Esophagus mucosa (tissue), 1 donor: ENCODE measurements at regions not wholly inside any gene's neighbourhood (a gene's known extent, or its start where the extent isn't known, plus 50 kb on each side); places are given as distances from the start of the nearest gene placed in this dataset.

Experiments
- ATAC-seq: fragments of 200-7000 bp; cut with Tn5 transposase; one replicate; pipeline ENCODE4 v1.9.1; 2020
- donor health status: DM: yes; HTN: yes; CAD: no.

DNA sequence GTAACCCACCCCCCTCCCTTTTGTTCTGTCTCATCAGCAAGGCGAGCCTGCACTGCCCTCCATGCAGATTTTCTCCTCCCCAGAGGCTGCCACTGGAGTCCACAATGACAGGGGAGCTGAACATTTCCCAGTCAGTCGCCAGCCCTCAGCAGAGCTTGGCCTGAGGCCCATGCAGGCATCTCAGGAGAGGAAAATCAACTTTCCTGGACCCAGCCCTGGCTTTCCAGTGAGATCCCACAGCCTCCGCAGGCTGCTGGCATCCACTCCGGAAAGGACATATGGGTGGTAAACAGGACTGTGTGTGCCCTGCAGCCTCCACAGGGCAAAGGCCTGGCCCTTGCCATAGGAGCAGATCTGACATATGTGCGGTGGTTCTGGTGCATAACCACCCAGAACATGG lies 253.8 kb downstream of the TNS1 start:
- ATAC-seq: no peak

DNA sequence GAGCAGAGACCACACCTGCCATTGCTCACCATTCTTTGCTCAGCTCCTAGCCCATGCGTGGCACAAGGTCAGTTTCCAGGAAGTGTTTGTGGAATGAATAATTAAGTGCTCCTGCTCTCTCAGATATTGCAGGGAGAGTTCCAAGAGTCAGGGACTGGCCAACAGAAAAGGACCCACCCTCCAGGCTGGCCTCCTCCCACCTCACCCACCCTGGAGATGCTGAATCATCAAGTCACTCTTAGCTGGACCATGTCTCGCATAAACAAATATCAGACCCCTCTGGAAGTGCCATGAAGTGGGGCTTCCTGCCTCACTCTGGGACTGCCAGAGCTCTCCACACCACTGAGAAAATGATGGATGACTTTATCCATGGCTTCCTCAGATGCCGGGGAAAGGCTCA lies 256.0 kb downstream of the TNS1 start:
- no peak for ATAC-seq

DNA sequence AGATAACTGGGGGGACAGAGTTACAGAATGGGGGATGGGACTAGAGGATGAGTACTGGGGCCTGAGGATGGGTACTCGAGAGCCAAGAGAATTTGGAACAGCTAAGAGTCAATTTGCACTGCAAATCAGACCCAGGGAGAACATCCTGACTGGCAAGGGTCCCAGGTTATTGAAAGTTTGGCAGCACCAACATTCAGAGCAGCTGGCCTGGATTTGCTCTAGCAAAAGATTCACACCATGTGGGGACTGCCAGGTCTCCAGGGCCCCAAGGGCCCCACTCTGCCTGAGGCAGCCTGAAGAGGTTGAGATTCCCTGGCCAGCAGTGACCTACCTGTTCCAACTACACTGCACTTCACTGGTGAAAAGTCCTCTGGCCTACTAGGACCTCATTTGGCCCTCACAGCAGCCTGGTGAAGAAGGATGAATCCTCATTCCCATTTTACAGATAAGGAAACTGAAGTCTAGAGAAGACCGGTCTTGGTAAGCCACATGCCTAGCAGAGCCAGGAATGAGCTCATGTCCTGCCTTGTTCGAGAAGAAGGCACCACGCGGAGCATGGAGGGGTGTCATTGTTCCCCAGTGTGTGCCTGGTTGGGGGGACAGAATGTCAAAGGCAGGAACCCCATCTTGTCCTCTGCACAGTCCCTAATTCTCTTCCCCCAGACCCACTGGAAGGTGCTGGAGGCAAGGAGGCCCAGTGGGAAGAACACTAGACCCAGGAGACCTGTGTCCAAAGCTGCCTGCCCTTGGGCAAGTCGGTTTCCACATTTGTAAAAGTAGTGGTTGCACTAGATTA lies 258.6 kb downstream of the TNS1 start:
- ATAC-seq: no peak

DNA sequence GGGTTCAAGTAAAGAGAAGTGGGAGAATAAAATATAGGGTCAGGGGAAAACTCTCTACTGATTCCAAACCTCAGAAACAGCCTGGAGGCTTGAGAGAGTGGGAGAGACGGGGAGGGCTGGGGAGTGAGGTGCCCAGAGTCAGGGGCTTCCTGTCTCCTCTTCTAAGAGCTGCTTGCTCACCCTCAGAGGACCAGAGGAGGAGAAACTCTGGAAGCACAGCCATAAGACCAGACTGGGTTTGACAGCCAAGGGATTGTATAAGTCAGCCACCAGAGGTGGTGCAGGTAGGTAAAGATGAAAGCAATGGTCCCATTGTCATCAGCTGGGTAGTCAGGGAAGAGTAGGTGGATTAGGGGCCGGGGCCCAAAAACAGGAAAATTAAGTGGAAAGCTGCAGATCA lies 259.4 kb downstream of the TNS1 start:
- no peak for ATAC-seq

DNA sequence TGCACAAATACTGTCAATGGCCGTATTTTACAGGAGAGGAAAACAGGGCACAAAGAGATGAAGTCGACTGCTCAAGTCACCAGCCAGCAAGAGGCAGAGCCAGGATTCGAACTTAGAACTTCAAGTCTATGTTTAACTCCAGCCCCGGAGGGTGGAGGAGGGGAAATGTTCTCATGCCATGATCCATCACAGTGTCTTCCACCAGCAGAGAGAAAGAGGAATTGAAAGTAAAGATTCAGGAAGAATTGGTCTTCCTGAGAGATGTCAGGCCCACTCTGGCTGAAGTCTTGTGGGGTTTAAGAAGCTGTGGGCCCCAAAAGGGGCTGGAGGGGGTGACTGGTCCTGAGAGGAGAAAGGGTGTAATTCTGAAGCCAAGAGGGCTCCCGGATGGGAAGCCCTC lies 260.0 kb downstream of the TNS1 start:
- no peak for ATAC-seq

DNA sequence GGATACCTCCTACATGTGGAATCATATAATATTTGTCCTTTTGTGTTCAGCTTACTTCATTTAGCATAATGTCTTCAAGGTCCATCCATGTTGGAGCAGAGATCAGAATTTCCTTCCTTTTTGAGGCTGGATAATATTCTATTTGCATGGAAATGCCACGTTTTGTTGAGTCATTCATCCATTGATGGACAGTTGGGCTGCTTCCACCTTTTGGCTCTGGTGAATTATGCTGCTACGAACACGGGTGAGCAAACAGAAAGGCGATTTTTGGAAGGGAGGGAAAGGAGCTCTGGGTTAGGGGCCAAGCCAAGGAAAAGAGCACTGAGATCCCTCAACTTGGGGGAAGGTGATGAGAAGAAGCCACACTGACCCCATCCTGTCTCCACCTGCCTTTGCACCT lies 260.5 kb downstream of the TNS1 start:
- no peak for ATAC-seq

DNA sequence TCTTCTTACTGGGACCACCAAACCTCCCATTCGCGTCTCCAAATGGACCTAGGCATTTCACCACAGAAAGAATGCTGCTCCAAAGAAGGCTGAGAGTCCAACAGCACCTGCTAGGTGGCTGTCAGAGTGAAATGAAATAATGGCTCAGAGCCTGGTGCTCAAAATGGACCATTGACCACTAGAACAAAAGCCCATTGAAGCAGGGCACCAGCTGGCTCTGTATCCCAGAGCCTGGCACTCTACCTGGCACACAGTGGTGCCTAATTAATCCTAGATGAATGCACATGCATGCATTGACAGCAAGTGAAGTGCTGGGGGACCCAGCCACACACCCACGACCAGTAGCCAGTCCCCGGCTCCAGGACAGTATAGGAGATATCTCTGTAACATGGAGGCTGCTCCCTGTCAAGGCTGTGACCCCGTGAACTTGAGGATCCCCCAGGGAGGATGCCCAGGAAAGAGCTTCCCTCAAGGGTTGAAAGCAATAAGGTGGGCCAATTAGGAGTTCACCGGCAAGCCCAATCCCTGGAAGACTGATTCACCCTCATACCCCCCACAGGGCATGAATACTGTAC lies 261.3 kb downstream of the TNS1 start:
- ATAC-seq: no peak

DNA sequence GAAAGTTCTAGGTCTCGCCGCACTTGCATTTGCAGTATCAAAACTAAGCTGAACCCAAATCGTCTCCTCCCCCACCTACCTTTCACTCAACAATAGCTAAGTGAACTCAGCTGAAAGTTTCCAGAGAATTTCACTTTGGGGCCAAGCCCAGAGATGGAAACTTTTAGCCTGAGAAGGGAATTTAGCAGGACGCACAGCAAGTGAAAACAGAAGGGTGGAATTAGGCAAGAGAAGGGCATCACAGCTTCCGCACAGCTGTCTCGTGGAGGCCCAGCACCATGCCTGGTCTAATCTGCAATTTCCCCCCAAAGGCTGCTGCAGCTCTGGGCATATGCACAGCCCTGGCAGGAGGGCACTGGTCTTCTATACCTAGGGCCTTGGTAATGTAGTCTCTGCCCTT lies 262.0 kb downstream of the TNS1 start:
- ATAC-seq: no peak

DNA sequence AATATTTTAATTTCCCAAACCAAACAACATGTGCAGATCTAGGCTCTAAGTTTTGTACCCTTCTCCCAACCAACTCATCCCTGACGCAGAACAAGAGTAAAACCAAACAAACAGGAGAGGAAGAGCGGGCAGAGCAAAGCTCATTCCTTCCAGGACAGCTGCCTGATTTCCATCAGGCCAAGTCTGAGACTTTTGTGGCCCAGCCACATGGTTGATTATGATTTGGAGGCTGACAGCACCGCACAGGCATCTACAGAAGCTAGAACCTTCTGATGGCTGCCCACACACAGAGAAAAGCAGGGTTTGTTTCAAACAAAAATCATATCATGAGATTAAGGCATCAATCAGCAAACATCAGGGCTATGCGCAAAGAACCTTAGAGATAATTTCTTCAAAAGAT lies 262.6 kb downstream of the TNS1 start:
- ATAC-seq: no peak

DNA sequence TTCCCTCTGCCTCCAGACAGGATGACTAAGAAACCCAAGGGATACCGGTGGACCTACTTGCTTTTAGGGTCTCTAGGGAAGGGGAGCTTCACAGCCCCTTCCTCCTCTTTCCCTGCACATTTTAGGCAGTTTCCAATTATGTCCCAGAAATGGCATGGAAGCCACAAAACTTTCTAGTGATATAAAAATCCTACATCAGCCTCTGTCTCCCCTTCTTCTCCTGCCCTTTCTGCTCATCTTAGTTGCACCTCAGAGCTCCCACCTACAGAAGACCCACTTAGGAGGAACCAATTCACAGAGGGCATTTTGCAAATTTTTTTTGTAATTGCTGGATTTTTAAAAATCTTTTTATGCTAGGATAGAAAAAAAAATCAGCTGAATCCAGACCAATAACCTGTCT lies 263.1 kb downstream of the TNS1 start:
- no peak for ATAC-seq

DNA sequence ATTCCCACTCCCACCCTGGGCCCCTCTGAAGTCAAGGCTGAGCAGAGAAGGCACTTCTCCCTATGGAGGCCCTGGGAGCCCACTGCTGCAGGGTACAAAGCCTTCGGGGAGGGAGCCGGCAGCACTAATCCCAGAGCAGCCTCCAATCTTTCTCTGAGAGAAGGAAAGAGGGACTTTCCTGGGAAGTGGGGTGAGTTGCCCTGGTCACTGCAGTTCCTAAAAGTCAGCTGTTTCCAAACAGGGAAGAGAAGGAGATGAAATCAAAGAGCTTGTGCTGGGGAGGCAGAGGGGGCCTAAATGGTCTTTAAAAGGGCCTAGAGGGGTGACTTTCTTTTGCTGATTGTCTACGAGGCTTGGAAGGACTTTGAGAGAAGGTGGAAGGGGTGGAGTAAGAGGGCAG lies 264.7 kb downstream of the TNS1 start:
- no peak for ATAC-seq

DNA sequence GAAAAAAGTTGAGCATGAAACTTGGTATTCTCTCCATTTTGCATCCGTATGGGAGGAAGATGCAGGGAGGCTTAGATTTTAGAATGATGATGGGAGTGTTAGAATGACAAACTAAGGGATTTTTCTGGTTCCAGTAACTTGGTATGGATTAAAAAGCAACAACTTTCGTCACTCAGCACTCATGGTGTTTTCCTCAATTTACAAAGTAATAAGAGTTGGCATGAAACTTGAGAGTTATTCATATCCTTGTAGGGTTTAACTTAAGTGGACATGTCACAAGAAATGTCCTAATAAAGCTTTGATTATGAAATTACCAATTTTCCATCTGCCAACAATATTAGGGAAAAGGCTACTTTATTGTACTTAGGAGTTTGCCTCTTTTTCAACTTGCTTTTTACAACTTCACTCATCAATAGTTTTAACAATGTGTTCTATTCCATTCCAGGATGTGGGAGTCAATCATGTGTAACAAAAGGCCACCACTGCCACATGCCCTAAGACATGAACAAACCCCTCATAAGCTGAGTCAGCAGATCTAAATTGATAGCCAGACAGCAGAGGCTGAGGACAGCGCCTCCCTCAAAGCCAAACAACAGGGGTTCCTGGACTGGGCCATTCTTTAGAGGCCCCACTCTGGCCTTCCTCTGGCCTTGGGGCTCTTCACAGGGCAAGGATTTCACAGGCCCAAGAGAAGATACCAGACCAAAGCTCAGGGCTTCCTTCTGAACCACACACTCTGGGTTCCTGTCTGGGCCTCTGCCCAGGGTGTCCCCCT lies 265.8 kb downstream of the TNS1 start:
- no peak for ATAC-seq

DNA sequence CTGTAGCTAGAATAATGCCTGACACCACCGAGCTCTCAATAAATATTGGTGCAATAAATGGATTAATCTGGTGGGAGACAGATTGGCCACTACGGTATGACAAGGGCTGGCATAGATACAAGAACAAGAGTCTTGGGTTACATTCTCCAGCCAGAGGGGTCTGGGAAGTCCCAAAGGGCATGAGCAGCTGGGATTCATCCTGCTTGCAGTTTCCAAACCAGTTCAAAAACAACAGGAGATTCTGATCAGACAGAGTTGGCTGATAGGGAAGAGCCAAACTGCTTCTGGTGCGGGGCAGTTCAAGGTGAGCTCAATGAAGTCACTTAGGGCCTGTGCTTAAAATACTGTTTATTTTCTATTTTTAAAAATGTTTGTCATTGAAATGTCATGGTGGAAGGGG lies 266.9 kb downstream of the TNS1 start:
- ATAC-seq: no peak

DNA sequence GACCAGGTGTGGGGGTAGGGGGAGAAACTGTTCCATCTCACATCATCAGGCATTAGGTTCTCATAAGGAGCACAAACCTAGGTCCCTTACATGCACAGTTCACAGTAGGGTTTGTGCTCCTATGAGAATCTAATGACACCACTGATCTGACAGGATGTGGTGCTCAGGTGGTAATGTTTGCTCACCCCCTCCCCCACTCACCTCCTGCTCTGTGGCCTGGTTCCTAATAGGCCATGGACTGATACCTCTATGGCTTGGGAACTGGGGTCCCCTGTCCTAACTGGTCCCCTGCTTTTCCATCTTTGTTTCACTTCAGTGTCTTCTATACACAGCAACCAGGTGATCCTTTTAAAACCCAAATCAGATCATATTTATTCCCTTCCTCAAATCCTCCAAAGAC lies 267.8 kb downstream of the TNS1 start:
- ATAC-seq: no peak

DNA sequence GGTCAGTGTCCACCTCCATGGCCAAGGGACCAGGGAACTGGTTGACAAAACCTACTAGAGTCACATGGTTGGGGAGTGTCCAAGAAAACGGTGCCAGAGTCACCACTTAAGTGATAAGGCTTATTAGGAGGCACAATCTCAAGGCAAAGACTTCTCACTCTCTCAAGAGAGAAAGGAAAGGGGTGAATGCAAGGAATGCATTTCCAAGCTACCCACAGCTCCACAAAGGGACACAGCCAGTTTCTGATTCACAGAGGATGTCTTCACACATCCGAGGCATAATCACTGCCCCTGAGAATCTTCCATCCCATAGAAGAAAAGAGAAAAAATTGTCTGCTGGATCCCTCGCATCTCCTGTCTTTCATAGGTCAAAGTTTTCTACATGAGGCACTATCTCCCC lies 269.3 kb downstream of the TNS1 start:
- ATAC-seq: no peak

DNA sequence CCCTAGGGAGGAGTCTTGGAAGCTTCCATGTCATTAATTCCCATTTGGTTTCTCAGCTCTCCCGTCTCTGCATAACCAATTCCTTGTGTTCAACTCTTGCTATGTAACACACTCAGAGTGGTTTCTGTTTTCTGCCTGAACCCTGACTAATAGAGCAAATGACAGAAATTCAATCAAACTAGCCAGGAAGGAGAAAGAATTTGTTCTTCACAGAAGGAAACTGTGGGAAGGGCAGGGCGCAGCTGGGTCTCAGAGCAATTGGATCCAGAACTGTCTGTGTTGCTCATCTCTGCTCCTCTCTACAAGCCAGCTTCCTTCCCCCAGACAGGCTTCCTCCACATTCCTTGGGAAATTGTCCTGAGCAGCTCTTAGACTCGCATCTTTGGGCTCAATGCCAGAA lies 269.8 kb downstream of the TNS1 start:
- ATAC-seq: no peak

DNA sequence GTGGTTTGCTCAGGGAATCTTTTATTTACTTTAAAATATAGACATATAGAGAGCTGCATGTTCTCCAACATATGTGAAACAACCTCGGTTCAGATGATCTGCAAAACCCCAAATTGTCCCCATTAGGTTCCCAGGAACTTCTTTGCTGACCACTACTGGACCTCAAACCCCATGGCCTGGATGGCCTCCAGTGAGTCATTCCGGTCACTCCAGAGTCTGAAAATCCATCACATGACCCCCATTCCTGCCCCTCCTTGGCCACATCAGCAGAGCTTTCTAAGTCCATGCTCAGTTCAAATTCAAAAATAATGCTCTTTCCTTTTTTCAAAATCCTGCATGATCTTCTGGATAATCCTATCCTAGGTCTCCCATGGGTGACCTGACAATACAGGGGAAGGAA lies 271.0 kb downstream of the TNS1 start:
- no peak for ATAC-seq

DNA sequence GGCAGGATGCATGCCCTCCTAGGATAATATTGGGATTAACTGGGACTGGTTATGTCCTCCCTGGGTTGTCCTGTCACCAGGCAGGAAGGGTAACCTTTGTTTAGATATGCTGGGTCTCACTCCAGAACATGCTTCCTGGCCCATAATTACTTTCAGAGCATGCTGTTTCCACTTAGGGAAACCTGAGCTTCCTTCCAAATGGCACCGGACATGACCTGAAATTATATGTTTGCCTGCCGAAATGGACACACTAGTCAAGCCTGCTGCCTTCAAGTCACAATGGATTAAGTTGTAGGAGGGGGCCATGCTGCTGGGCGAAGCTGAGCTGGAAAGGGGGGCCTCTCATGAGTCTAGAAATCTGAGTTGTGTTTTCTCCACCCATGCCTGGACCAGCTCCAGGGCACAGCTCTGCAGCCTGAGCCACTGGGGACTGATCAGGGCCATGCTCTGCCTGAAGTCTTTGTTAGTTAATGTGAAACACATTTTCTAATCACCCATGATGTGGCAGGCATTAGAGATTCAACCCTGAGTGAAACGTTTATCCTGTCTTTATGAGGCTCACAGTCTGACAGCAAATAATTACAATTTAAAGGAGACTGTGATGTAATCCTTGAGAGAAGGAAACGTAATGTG lies 273.3 kb downstream of the TNS1 start:
- ATAC-seq: no peak

DNA sequence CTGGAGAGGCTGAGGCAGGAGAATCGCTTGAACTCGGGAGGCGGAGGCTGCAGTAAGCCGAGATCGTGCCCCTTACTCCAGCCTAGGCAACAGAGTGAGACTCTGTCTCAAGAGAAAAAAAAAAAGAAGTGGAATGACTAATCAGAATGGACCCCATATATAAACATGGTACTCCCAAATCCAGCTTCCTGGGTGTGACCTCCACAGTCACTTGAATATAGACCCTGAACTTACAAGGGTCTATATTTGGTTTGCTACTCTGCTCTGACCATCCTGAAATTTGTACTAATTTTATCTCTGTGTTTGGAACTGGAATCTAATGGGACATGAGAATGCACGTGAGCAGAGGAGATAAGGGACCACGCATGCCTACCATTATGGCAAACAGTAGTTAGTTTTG lies 275.0 kb downstream of the TNS1 start:
- ATAC-seq: no peak

DNA sequence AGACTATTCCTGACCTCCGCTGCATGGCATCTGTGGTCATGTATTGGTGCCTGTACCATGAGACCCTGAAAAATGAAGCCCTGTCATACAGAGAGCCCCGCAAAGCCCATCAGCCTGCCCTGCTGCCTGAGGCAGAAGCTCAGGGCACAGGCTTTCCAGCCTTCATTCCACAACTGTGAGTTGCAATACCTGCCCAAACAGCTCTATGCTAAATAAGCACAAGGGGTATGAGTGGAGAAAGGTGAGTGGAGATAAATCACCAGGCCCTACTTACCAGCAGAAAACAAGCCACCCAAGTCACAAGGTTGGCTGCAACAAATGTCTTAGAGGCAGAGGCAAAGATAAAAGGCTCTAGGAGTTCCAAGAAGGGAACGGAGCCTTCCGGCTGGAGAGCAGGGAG lies 277.4 kb downstream of the TNS1 start:
- no peak for ATAC-seq

DNA sequence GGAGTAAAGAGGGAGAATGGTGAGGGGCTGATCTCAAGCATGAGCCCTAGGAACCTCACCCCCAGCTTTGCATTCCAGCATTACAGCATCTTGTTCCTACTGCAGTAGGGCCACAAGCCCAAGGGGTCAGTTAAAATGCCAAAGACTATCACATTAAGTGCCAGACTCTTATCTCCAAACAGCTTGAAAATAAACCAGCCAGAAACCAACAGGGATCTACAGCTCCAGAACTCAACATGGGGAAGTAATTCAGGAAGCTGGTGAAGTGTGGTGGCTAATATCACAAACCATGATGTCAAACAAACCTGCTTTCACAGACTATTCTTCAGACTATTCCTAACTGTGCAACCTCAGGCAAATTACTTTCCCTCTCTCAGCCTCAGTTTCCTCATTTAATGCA lies 278.3 kb downstream of the TNS1 start:
- ATAC-seq: no peak

DNA sequence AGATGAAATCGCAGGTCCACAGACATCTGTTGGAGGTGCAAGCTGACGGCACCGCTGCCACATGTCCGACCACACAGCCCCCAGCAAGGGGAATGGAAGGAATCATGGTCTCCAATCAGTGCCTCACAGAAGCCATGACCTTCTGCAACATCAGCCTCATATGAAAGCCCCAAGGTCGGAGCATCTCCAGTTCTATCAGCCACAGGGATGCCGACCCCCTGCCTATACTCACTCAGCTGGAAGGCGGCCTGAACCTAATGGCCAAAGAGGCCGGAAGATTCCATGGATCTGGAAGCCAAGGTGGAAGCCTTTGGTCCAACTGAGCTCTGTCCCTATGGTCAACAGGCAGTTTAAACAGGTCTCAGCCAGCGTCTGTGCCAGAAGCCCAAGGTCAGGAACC lies 278.8 kb downstream of the TNS1 start:
- ATAC-seq: no peak

DNA sequence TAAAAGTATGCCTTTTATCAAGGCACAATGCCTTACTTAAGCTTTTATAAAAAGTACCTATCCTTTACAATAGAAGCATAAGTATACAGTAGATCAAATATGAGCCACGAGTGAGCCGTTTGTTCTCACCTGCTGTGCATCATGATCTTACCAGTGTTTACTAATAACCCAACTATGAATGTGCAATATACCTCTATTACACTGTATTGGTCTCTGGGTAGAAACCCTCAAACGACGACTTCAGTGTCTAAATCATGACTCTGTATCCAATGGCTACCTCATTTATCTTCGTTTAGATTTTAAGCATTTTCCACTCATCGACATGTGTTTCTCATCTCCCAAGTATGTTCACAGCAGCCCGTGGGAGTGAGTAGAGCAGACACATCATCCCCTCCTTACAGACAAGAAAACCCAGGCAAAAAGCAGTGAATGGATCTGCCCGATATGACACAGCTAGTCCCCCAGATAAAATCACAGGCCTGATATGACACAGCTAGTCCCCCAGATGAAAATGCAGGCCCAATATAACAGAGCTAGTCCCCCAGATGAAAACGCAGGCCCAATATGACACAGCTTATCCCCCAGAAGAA lies 279.8 kb downstream of the TNS1 start:
- no peak for ATAC-seq
